H9 (cell line): ENCODE measurements at regions not wholly inside any gene's neighbourhood (a gene's known extent, or its start where the extent isn't known, plus 50 kb on each side); places are given as distances from the start of the nearest gene placed in this dataset.

ENCODE experiments used
- DNase-seq: peaks from one replicate; pipeline ENCODE4 v3.0.0-alpha.2; 2017
- H2AFZ ChIP-seq: one replicate; pipeline ENCODE4 v1.6.1; 2013; ENCODE audit warnings: mild to moderate bottlenecking, low read length, control low read depth, moderate library complexity
- H2AK5ac ChIP-seq: 2 replicates; pipeline ENCODE4 v1.6.1; 2013; ENCODE audit warnings: low read length, control low read depth, mixed read lengths; ENCODE audit not compliant: insufficient read length
- H2BK120ac ChIP-seq: one replicate; pipeline ENCODE4 v1.6.1; 2013; ENCODE audit warnings: low read depth, mild to moderate bottlenecking, low read length, control low read depth, inconsistent platforms; ENCODE audit not compliant: poor library complexity, severe bottlenecking
- H2BK12ac ChIP-seq: 2 replicates; pipeline ENCODE4 v1.6.1; 2013; ENCODE audit warnings: low read length, control low read depth, mixed read lengths, low read depth; ENCODE audit not compliant: insufficient read length
- H2BK15ac ChIP-seq: 2 replicates; pipeline ENCODE4 v1.6.1; 2013; ENCODE audit warnings: low read depth, low read length, control low read depth
- H2BK20ac ChIP-seq: one replicate; pipeline ENCODE4 v1.6.1; 2013; ENCODE audit warnings: low read depth, mild to moderate bottlenecking, low read length, control low read depth, inconsistent platforms; ENCODE audit not compliant: poor library complexity, severe bottlenecking
- H2BK5ac ChIP-seq: 2 replicates; pipeline ENCODE4 v1.6.1; 2013; ENCODE audit warnings: low read length, control low read depth, mixed read lengths; ENCODE audit not compliant: insufficient read length
- H3K14ac ChIP-seq: 2 replicates; pipeline ENCODE4 v1.6.1; 2013; ENCODE audit warnings: low read length, control low read depth; ENCODE audit not compliant: insufficient read depth
- H3K18ac ChIP-seq: 2 replicates; pipeline ENCODE4 v1.6.1; 2013; ENCODE audit warnings: low read depth, mild to moderate bottlenecking, mixed read lengths, low read length, control low read depth; ENCODE audit not compliant: insufficient read length
- H3K23ac ChIP-seq: 2 replicates; pipeline ENCODE4 v1.6.1; 2013; ENCODE audit warnings: low read length, control low read depth, mixed read lengths, low read depth; ENCODE audit not compliant: insufficient read length
- H3K23me2 ChIP-seq: 2 replicates; pipeline ENCODE4 v1.6.1; 2013; ENCODE audit warnings: low read depth, mild to moderate bottlenecking, mixed read lengths, low read length, control low read depth; ENCODE audit not compliant: insufficient read length, poor library complexity, severe bottlenecking
- H3K27ac ChIP-seq: 2 replicates; pipeline ENCODE4 v1.5.1; 2013; ENCODE audit warnings: low read length, control low read depth, mixed read lengths, low read depth; ENCODE audit not compliant: insufficient read length
- H3K27me3 ChIP-seq: 2 replicates; pipeline ENCODE4 v1.6.1; 2013; ENCODE audit warnings: low read length, control low read depth, inconsistent platforms; ENCODE audit not compliant: insufficient read depth
- H3K4ac ChIP-seq: 2 replicates; pipeline ENCODE4 v1.6.1; 2013; ENCODE audit warnings: low read depth, mild to moderate bottlenecking, control low read depth, inconsistent platforms, low read length, moderate library complexity
- H3K4me1 ChIP-seq: 2 replicates; pipeline ENCODE4 v1.6.1; 2013; ENCODE audit warnings: low read length, control low read depth, inconsistent platforms; ENCODE audit not compliant: insufficient read depth
- H3K4me2 ChIP-seq: 2 replicates; pipeline ENCODE4 v1.6.1; 2013; ENCODE audit warnings: low read length, control low read depth, mixed read lengths; ENCODE audit not compliant: insufficient read length, insufficient read depth
- H3K56ac ChIP-seq: 2 replicates; pipeline ENCODE4 v1.6.1; 2013; ENCODE audit warnings: low read depth, mild to moderate bottlenecking, mixed read lengths, low read length, control low read depth; ENCODE audit not compliant: insufficient read length
- H3K79me1 ChIP-seq: 2 replicates; pipeline ENCODE4 v1.6.1; 2013; ENCODE audit warnings: low read depth, mild to moderate bottlenecking, moderate library complexity, low read length, control low read depth, inconsistent platforms; ENCODE audit not compliant: insufficient read depth, poor library complexity, severe bottlenecking
- H3K79me2 ChIP-seq: 2 replicates; pipeline ENCODE4 v1.6.1; 2013; ENCODE audit warnings: low read length, control low read depth, inconsistent platforms; ENCODE audit not compliant: insufficient read depth
- H3K9ac ChIP-seq: 2 replicates; pipeline ENCODE4 v1.6.1; 2013; ENCODE audit warnings: low read length, control low read depth, mixed read lengths; ENCODE audit not compliant: insufficient read length; ENCODE audit errors: extremely low read depth
- H3K9me3 ChIP-seq: one replicate; pipeline ENCODE4 v1.6.1; 2013; ENCODE audit warnings: low read depth, low read length, inconsistent platforms; ENCODE audit not compliant: control insufficient read depth
- H3T11ph ChIP-seq: one replicate; pipeline ENCODE4 v1.6.1; 2013; ENCODE audit warnings: mild to moderate bottlenecking, low read length, control low read depth, inconsistent platforms
- H4K20me1 ChIP-seq: one replicate; pipeline ENCODE4 v1.6.1; 2013; ENCODE audit not compliant: control insufficient read depth, insufficient read length, insufficient read depth
- H4K5ac ChIP-seq: 2 replicates; pipeline ENCODE4 v1.6.1; 2013; ENCODE audit warnings: low read depth, mild to moderate bottlenecking, mixed read lengths, low read length, control low read depth; ENCODE audit not compliant: insufficient read length
- H4K8ac ChIP-seq: replicated peaks from 2 replicates; pipeline ENCODE4 v1.6.1; 2013; ENCODE audit warnings: low read length, control low read depth, mixed read lengths, low read depth; ENCODE audit not compliant: insufficient read length
- H4K91ac ChIP-seq: 2 replicates; pipeline ENCODE4 v1.6.1; 2013; ENCODE audit warnings: low read depth, mild to moderate bottlenecking, moderate library complexity, mixed read lengths, low read length, control low read depth; ENCODE audit not compliant: insufficient read length
- H3K27ac Mint-ChIP-seq, 3 experiments: 2 replicates in 2 of 3; 3 replicates in 1 of 3; pipeline ENCODE4 v1.8.0; 2020 to 2021; ENCODE audit warnings: mixed read lengths in 3 of 3, mild to moderate bottlenecking in 1 of 3, moderate library complexity in 1 of 3
- H3K27me3 Mint-ChIP-seq: 2 replicates; pipeline ENCODE4 v1.8.0; 2021; ENCODE audit warnings: low read depth, mild to moderate bottlenecking, moderate library complexity, mixed read lengths
- H3K36me3 Mint-ChIP-seq, 3 experiments: 2 replicates in 2 of 3; 3 replicates in 1 of 3; pipeline ENCODE4 v1.8.0; 2020 to 2021; ENCODE audit warnings: low read depth in 3 of 3, mixed read lengths in 3 of 3; ENCODE audit not compliant: insufficient read depth in 1 of 3
- H3K4me1 Mint-ChIP-seq, 2 experiments: 2 replicates each; pipeline ENCODE4 v1.8.0; 2020; ENCODE audit warnings: mixed read lengths in 2 of 2
- H3K4me3 Mint-ChIP-seq, 2 experiments: 2 replicates in 1 of 2; 3 replicates in 1 of 2; pipeline ENCODE4 v1.8.0; 2020 to 2021; ENCODE audit warnings: mild to moderate bottlenecking in 2 of 2, mixed read lengths in 2 of 2, moderate library complexity in 1 of 2
- H3K9me3 Mint-ChIP-seq, 2 experiments: 2 replicates in 1 of 2; 3 replicates in 1 of 2; pipeline ENCODE4 v1.8.0; 2020; ENCODE audit warnings: mild to moderate bottlenecking in 2 of 2, mixed read lengths in 2 of 2, moderate library complexity in 1 of 2
- WGBS: extraction: QIAGEN DNeasy Blood & Tissue Kit; methylation state at CpG from one replicate; pipeline ENCODE4 v1.1.7; 2013; ENCODE audit warnings: missing lambda C conversion rate, low lambda C conversion rate, mixed read lengths; ENCODE audit not compliant: insufficient read length; ENCODE audit errors: extremely low coverage; 5-methylcytosine and 5-hydroxymethylcytosine counted together
- TF ChIP-seq, protein P1 (sequence below): fragments of 200-600 bp; sonication (generic); conservative IDR thresholded peaks from 3 replicates; pipeline ENCODE4 v1.8.0; 2021; ENCODE audit warnings: antibody characterized with exemption, mild to moderate bottlenecking

DNA sequence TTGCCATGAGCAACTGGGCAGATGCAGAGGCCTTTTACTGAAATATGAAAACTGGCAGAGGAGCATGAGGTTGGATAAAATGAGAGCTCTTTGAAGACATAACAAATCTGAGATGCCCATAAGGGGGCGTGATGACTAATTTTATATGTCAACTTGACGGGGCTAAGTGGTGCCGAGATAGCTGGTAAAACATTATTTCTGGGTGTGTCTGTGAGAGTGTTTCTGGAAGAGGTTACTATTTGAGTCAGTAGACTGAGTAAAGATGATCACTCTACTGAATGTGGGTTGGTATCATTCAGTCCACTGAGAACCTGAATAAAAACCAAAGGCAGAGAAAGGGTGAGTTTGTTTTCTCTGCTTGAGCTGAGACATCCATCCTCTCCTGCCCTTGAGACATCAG lies 454.2 kb downstream of the NPIPA7 start:
- Histone ChIP-seq H3K23me2 (no peaks in the 10 kb centered on the region), H4K91ac (no peak overlapping the region), H3K18ac (no peak overlapping the region), H3K9me3 (no peaks in the 10 kb centered on the region), H2BK120ac (no peak overlapping the region), H4K5ac (no peak overlapping the region), H3K4me1 (no peaks in the 10 kb centered on the region), H3K23ac (no peak overlapping the region), H3K79me1 (no peaks in the 10 kb centered on the region), H3K14ac (no peak overlapping the region), H4K20me1 (no peaks in the 10 kb centered on the region), H2BK12ac (no peak overlapping the region), H2AFZ (no peak overlapping the region), H2AK5ac (no peak overlapping the region), H3K9ac (no peak overlapping the region), H2BK15ac (no peak overlapping the region), H3K4ac (no peak overlapping the region), H3K4me2 (no peak overlapping the region), H3T11ph (no peak overlapping the region), H4K8ac (no peak overlapping the region), H2BK20ac (no peak overlapping the region), H3K79me2 (no peaks in the 10 kb centered on the region), H3K56ac (no peak overlapping the region), H2BK5ac (no peak overlapping the region), H3K27ac (no peak overlapping the region), H3K27me3 (no peaks in the 10 kb centered on the region)
- peaks cover 8% of the 10 kb centered on the region in 2 experiments for H3K4me1 Mint-ChIP-seq
- no CpG with 5 or more reads among the region's 3 CpGs for WGBS
- no peaks in the 10 kb centered on the region; the same call in 1 of the 2 replicates for H3K27me3 Mint-ChIP-seq
- no peaks in the 10 kb centered on the region for H3K9me3 Mint-ChIP-seq
- TF ChIP-seq, protein P1, sequence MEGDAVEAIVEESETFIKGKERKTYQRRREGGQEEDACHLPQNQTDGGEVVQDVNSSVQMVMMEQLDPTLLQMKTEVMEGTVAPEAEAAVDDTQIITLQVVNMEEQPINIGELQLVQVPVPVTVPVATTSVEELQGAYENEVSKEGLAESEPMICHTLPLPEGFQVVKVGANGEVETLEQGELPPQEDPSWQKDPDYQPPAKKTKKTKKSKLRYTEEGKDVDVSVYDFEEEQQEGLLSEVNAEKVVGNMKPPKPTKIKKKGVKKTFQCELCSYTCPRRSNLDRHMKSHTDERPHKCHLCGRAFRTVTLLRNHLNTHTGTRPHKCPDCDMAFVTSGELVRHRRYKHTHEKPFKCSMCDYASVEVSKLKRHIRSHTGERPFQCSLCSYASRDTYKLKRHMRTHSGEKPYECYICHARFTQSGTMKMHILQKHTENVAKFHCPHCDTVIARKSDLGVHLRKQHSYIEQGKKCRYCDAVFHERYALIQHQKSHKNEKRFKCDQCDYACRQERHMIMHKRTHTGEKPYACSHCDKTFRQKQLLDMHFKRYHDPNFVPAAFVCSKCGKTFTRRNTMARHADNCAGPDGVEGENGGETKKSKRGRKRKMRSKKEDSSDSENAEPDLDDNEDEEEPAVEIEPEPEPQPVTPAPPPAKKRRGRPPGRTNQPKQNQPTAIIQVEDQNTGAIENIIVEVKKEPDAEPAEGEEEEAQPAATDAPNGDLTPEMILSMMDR: no peak
- H3K36me3 Mint-ChIP-seq: no peaks in the 10 kb centered on the region; a peak in 1 of 7 replicates
- no peak overlapping the region for H3K4me3 Mint-ChIP-seq
- no peak overlapping the region for H3K27ac Mint-ChIP-seq
- DNase-seq: no peak
